GM13977 (cell line): ENCODE measurements at regions not wholly inside any gene's neighbourhood (a gene's known extent, or its start where the extent isn't known, plus 50 kb on each side); places are given as distances from the start of the nearest gene placed in this dataset.
"Not testable (repeated sequence)": the region's sequence is repeated elsewhere in the genome, so short reads cannot be mapped to it uniquely, and the experiment has no call there.

Experiments used
- DNase-seq: peaks from one replicate; pipeline ENCODE4 v3.0.0; 2012; ENCODE audit warnings: low spot score
- in situ Hi-C: fragments of 300-500 bp; cut with MboI; formaldehyde crosslinking; loops from one replicate; pipeline ENCODE4 v1.12.0; 2022; ENCODE audit warnings: low sequenced_read_pairs, low pct_unique_long_range_greater_than_20kb, mixed read lengths, inconsistent platforms; ENCODE audit not compliant: unreplicated experiment
- TF ChIP-seq, protein P1 (sequence below): IDR thresholded peaks from 2 replicates; pipeline ENCODE4 v1.5.1; 2012; ENCODE audit warnings: mild to moderate bottlenecking, control low read depth; ENCODE audit not compliant: insufficient read depth; ENCODE audit errors: extremely low read depth, missing control alignments

GRCh38 chr11:23885801-23886200, 611.1 kb upstream of the LUZP2 start:
- TF ChIP-seq, protein P1, sequence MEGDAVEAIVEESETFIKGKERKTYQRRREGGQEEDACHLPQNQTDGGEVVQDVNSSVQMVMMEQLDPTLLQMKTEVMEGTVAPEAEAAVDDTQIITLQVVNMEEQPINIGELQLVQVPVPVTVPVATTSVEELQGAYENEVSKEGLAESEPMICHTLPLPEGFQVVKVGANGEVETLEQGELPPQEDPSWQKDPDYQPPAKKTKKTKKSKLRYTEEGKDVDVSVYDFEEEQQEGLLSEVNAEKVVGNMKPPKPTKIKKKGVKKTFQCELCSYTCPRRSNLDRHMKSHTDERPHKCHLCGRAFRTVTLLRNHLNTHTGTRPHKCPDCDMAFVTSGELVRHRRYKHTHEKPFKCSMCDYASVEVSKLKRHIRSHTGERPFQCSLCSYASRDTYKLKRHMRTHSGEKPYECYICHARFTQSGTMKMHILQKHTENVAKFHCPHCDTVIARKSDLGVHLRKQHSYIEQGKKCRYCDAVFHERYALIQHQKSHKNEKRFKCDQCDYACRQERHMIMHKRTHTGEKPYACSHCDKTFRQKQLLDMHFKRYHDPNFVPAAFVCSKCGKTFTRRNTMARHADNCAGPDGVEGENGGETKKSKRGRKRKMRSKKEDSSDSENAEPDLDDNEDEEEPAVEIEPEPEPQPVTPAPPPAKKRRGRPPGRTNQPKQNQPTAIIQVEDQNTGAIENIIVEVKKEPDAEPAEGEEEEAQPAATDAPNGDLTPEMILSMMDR: no peak
- DNase-seq: no peak

DNA sequence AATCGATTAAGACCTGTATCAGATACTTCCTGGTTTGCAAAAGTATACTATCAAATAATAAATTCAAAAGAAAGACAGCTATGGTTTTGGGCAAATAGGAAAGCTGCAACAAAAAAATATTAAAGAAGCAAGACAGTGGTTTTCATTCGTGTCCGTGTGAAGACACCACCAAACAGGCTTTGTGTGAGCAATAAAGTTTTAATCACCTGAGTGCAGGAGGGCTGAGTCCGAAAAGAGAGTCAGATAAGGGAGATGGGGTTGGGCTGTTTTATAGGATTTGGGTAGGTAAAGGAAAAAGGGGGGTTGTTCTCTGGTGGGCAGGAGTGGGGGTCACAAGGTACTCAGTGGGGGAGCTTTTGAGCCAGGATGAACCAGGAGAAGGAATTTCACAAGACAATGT, 609.7 kb upstream of the LUZP2 start:
- in situ Hi-C loops, DNase-seq: not testable (repeated sequence)

More at GRCh38 chr11:23885801-23886200, 611.1 kb upstream of the LUZP2 start:
- in situ Hi-C loops: no loop called here

- DNase-seq: no peak
- in situ Hi-C loops: no loop called here
- TF ChIP-seq, protein P1: no peak
These were observed 603.7 kb upstream of the LUZP2 start for GRCh38 chr11:23893126-23893525.

DNA sequence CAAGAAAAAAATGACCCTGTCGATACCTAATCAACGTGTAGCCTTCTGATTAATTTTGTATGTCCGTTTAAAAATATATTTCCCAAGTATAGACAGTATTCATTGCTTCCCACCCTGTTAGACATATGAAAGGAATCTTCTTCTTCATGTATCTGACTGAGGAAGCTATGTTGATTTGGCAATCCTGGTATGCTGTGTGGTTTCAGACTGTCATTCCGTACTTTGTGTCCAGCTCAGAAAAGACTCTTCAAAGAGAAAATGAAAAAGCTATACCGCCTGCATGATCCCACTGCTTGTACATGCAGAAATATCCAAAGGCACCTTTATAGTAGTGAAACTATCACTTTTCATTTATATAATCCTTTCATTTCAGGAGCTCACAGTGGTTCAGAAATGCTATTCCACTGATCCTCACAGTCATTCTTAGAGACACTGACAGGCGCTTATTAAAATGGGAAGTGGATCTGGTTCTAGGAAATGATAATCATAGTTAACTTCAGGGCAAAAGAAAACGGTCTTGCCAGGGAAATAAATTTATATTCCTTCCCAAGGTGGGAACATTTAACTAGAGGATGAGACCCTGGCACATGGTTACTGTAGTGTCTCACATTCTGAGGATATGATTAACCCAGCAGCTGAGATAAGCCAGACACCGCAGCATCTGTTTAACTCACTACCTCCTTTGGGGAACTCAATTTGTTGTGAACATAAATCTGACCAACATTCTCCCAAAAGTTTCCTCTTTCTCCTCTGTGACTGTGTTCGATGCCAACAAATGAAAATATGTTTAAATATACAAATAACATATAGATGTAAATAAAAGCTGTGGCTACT, 599.2 kb upstream of the LUZP2 start:
- no peak for DNase-seq
- TF ChIP-seq, protein P1: no peak
- in situ Hi-C loops: no loop called here

GRCh38 chr11:23903044-23903704, 593.7 kb upstream of the LUZP2 start:
- in situ Hi-C loops: no loop called here
- no peak for DNase-seq
- TF ChIP-seq, protein P1: no peak

DNA sequence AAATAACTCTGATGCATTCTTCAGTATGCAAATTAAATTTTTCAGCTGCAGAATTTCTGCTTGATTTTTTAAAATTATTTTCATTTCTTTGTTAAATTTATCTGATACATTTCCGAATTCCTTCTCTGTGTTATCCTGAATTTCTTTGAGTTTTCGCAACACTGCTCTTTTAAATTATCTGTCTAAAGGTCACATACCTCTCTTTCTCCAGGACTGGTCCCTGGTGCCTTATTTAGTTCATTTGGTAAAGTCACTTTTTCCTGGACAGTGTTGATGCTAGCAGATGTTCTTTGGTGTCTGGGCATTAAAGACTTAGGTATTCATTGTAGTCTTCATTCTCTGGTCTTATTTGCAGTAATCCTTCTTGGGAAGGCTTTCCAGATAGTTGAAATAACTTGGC, 577.4 kb upstream of the LUZP2 start:
- DNase-seq: no peak
- in situ Hi-C loops: no loop called here
- TF ChIP-seq, protein P1: no peak

GRCh38 chr11:23923357-23923756, 573.5 kb upstream of the LUZP2 start:
- no peak for DNase-seq
- TF ChIP-seq, protein P1: no peak
- in situ Hi-C loops: no loop called here
